Activated B cell treated with CpG ODN at 0.5 μM for 24 hours (primary cell): ENCODE measurements at regions not wholly inside any gene's neighbourhood (a gene's known extent, or its start where the extent isn't known, plus 50 kb on each side); places are given as distances from the start of the nearest gene placed in this dataset.

ENCODE experiments used
- ATAC-seq: fragments of 200-7000 bp; cut with Tn5 transposase; one replicate; pipeline ENCODE4 v1.10.0; 2021; ENCODE audit warnings: low read depth, mild to moderate bottlenecking, moderate library complexity
- CTCF ChIA-PET: fragments of 350-600 bp; sonication (Branson Sonifier 250); formaldehyde crosslinking; loops from one replicate; lab custom pipeline; 2021; ENCODE audit warnings: antibody characterized with exemption; lab: Charles Lee
- POLR2A ChIA-PET: fragments of 350-600 bp; sonication (Branson Sonifier 250); formaldehyde crosslinking; loops from one replicate; lab custom pipeline; 2021; ENCODE audit warnings: antibody characterized with exemption; lab: Charles Lee
- DNase-seq: peaks from one replicate; pipeline ENCODE4 v3.0.0; 2022
- H3K27ac Mint-ChIP-seq: one replicate; pipeline ENCODE4 v1.8.0; 2020; ENCODE audit warnings: mixed read lengths
- H3K27me3 Mint-ChIP-seq: one replicate; pipeline ENCODE4 v1.8.0; 2021; ENCODE audit warnings: mixed read lengths
- H3K36me3 Mint-ChIP-seq: one replicate; pipeline ENCODE4 v1.8.0; 2021; ENCODE audit warnings: low read depth, mixed read lengths
- H3K4me1 Mint-ChIP-seq: one replicate; pipeline ENCODE4 v1.8.0; 2021; ENCODE audit warnings: mixed read lengths
- H3K4me3 Mint-ChIP-seq: one replicate; pipeline ENCODE4 v1.8.0; 2020; ENCODE audit warnings: mild to moderate bottlenecking, mixed read lengths
- H3K9me3 Mint-ChIP-seq: one replicate; pipeline ENCODE4 v1.8.0; 2020; ENCODE audit warnings: mixed read lengths
- intact Hi-C: fragments of 100-400 bp; cut with micrococcal nuclease; formaldehyde crosslinking; loops from one replicate; pipeline ENCODE4 v1.15.1; 2024
- TF ChIP-seq, protein P1 (sequence below): fragments of 200-600 bp; IDR thresholded peaks from one replicate; pipeline ENCODE4 v1.8.0; 2022; ENCODE audit warnings: antibody characterized with exemption, mild to moderate bottlenecking

DNA sequence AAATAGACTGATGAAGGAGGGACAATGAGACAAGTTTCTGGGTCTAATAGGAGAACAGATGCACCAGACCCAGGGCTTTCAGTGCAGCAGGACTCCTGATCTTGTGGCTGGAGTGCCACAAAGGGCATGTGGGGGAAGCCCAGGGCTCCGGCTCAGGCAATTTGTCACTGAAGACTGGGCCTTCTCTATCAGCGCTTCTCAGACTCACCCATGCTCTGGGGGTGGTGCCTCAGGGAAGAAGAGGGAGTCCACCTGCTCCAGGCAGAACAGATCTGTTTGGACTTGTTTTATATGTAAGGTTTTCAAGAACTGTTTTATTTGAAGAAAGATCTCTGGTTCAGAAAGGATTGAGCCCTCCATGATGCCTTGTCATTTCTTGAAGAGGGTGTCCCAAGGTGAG, 112.4 kb upstream of the TLE3 start:
- TF ChIP-seq, protein P1, sequence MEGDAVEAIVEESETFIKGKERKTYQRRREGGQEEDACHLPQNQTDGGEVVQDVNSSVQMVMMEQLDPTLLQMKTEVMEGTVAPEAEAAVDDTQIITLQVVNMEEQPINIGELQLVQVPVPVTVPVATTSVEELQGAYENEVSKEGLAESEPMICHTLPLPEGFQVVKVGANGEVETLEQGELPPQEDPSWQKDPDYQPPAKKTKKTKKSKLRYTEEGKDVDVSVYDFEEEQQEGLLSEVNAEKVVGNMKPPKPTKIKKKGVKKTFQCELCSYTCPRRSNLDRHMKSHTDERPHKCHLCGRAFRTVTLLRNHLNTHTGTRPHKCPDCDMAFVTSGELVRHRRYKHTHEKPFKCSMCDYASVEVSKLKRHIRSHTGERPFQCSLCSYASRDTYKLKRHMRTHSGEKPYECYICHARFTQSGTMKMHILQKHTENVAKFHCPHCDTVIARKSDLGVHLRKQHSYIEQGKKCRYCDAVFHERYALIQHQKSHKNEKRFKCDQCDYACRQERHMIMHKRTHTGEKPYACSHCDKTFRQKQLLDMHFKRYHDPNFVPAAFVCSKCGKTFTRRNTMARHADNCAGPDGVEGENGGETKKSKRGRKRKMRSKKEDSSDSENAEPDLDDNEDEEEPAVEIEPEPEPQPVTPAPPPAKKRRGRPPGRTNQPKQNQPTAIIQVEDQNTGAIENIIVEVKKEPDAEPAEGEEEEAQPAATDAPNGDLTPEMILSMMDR, result no peak
- no peak overlapping the region for H3K4me3 Mint-ChIP-seq
- no peak for ATAC-seq
- no peak for DNase-seq
- H3K36me3 Mint-ChIP-seq, result no peaks in the 10 kb centered on the region
- peaks cover 8% of the 10 kb centered on the region for H3K4me1 Mint-ChIP-seq
- ChIA-PET POLR2A (no interaction called here), CTCF (no interaction called here)
- intact Hi-C loops, result no loop called here
- H3K9me3 Mint-ChIP-seq, result no peaks in the 10 kb centered on the region
- H3K27ac Mint-ChIP-seq, result no peak overlapping the region
- H3K27me3 Mint-ChIP-seq, result peaks cover 2% of the 10 kb centered on the region

DNA sequence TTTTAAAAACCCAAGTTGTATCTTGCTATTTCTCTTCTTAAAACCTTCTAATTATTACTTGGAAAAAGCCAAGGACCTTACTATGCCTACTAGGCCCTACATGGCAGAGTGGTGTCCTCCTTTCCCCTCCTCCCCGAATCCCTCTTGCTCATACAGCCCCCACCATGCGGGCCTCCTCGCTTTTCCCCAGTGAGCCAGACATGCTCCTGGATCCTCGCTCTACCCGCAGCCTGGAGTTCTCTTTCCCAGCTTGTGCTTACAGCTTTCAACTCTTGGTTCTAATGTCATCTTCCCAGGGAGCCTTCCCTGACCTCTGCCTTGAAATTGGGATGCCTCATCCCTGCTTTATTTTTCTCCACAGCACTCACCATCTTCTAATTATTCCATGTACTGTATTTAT, 111.8 kb upstream of the TLE3 start:
- H3K36me3 Mint-ChIP-seq, result no peaks in the 10 kb centered on the region
- peaks cover 8% of the 10 kb centered on the region for H3K4me1 Mint-ChIP-seq
- no peak overlapping the region for H3K4me3 Mint-ChIP-seq
- peaks cover 2% of the 10 kb centered on the region for H3K27me3 Mint-ChIP-seq
- H3K9me3 Mint-ChIP-seq, result no peaks in the 10 kb centered on the region
- CTCF ChIA-PET, result interaction anchor here (1.4 kb wide), 1 partner anchor 258 kb away, joined by 4 read pairs; no protein-coding TSS in a partner anchor
- DNase-seq, result no peak
- intact Hi-C loops, result no loop called here
- TF ChIP-seq, protein P1, result no peak
- no peak for ATAC-seq
- POLR2A ChIA-PET, result no interaction called here
- no peak overlapping the region for H3K27ac Mint-ChIP-seq

DNA sequence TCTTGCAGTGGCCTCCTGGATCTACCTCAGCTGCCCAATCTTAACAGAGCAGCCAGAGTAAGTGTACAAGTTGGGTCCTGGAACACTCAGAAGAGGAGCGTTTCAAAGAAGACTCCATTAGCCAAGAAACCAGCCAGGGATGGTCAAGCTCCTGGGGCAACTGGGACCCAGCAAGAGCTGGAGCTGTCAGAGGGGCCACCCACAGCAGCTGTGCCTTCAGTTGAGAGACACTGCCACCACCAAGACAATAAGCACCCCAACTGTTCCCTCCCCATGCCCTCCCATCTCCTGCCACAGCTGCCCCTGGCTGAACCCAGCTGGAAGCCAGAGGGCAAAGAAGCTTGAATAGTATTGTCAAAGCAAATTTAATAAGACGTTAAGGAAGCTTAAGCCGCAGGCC, 110.6 kb upstream of the TLE3 start:
- H3K4me3 Mint-ChIP-seq, result no peak overlapping the region

DNA sequence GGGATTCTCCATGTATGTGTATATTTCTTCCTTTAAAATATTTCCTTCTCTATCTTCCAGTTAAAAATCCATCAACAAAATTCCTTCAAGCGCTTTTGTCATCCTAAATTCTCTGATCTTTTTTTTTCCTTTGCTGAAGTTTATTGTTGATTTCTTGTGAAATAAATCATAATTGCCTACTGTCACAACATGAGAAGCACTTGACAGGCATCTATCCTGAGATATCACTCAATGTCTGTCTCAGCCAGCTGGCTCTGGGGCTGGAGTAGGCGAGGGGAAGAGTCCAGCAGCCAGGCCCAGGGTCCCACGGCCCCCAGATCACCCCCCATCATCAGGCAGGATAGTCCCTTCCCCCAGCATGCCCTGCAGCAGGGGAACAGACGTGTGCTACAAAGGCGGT, 109.0 kb upstream of the TLE3 start:
- ChIA-PET CTCF (no interaction called here), POLR2A (no interaction called here)
- H3K36me3 Mint-ChIP-seq, result no peaks in the 10 kb centered on the region
- ATAC-seq, result no peak
- no peak overlapping the region for H3K4me3 Mint-ChIP-seq
- no peaks in the 10 kb centered on the region for H3K4me1 Mint-ChIP-seq
- H3K27ac Mint-ChIP-seq, result no peak overlapping the region
- TF ChIP-seq, protein P1, result no peak
- no peaks in the 10 kb centered on the region for H3K9me3 Mint-ChIP-seq
- intact Hi-C loops, result no loop called here
- no peaks in the 10 kb centered on the region for H3K27me3 Mint-ChIP-seq
- no peak for DNase-seq

More for the DNA sequence above, 110.6 kb upstream of the TLE3 start:
- Mint-ChIP-seq H3K27ac (no peak overlapping the region), H3K36me3 (no peaks in the 10 kb centered on the region), H3K4me1 (peaks cover 8% of the 10 kb centered on the region), H3K27me3 (peaks cover 2% of the 10 kb centered on the region), H3K9me3 (no peaks in the 10 kb centered on the region)
- ChIA-PET CTCF (interaction anchor here (1.4 kb wide), 1 partner anchor 259 kb away, joined by 4 read pairs; no protein-coding TSS in a partner anchor), POLR2A (no interaction called here)
- no peak for ATAC-seq
- no peak for DNase-seq
- TF ChIP-seq, protein P1, result no peak
- intact Hi-C loops, result no loop called here

DNA sequence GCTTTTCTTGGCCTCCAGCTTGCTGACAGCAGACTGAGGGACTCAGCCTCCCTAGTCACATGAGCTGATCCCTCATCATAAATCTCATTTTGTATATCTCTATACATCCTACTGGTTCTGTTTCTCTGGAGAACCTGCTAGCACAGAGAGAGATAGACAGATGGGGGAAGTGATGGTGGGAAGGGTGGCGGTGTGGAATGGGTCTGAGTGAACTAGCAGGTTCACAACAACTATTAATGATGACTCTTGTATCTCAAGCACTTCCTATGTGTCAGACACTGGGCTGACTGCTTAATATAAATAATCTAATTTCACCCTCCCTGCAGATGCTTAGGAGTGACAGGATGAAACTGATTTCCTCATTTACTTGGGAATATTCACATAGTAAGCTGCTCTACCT, 106.9 kb upstream of the TLE3 start:
- no peaks in the 10 kb centered on the region for H3K36me3 Mint-ChIP-seq
- CTCF ChIA-PET, result no interaction called here
- no peak overlapping the region for H3K4me3 Mint-ChIP-seq
- ATAC-seq, result no peak
- intact Hi-C loops, result no loop called here
- DNase-seq, result no peak
- no peak overlapping the region for H3K27ac Mint-ChIP-seq
- no peaks in the 10 kb centered on the region for H3K9me3 Mint-ChIP-seq
- peaks cover 15% of the 10 kb centered on the region for H3K4me1 Mint-ChIP-seq
- POLR2A ChIA-PET, result no interaction called here
- H3K27me3 Mint-ChIP-seq, result no peaks in the 10 kb centered on the region
- TF ChIP-seq, protein P1, result no peak
